DOHH2 (cell line): ENCODE measurements at regions not wholly inside any gene's neighbourhood (a gene's known extent, or its start where the extent isn't known, plus 50 kb on each side); places are given as distances from the start of the nearest gene placed in this dataset.
"Not testable (repeated sequence)": the region's sequence is repeated elsewhere in the genome, so short reads cannot be mapped to it uniquely, and the experiment has no call there.

ENCODE experiments used
- H3F3A ChIP-seq: fragments of 200-600 bp; sonication (generic), shearing (Covaris generic); 2 replicates; pipeline ENCODE4 v1.6.0; 2016; ENCODE audit warnings: antibody characterized with exemption, mild to moderate bottlenecking; ENCODE audit not compliant: control insufficient read depth, insufficient read depth
- H3K27ac ChIP-seq: fragments of 200-600 bp; sonication (generic); 2 replicates; pipeline ENCODE4 v1.5.1; 2014; ENCODE audit warnings: low read depth, mild to moderate bottlenecking, low read length, moderate library complexity
- H3K27me3 ChIP-seq: fragments of 200-600 bp; sonication (generic); 2 replicates; pipeline ENCODE4 v1.6.1; 2014; ENCODE audit warnings: mild to moderate bottlenecking, low read length, mixed read lengths; ENCODE audit not compliant: control insufficient read depth
- H3K36me3 ChIP-seq: fragments of 200-600 bp; sonication (generic); 2 replicates; pipeline ENCODE4 v1.6.1; 2014; ENCODE audit warnings: mild to moderate bottlenecking, low read length, moderate library complexity, mixed read lengths; ENCODE audit not compliant: control insufficient read depth
- H3K4me1 ChIP-seq: fragments of 200-600 bp; sonication (generic); 2 replicates; pipeline ENCODE4 v1.6.1; 2014; ENCODE audit warnings: mild to moderate bottlenecking, low read length, mixed read lengths; ENCODE audit not compliant: control insufficient read depth
- H3K4me2 ChIP-seq: fragments of 200-600 bp; sonication (generic); 2 replicates; pipeline ENCODE4 v1.6.0; 2014; ENCODE audit warnings: mild to moderate bottlenecking, low read length, moderate library complexity
- H3K4me3 ChIP-seq: fragments of 200-600 bp; sonication (generic); 2 replicates; pipeline ENCODE4 v1.5.1; 2014; ENCODE audit warnings: mild to moderate bottlenecking, low read length, mixed read lengths
- H3K79me2 ChIP-seq: fragments of 200-600 bp; sonication (generic); 2 replicates; pipeline ENCODE4 v1.6.1; 2014; ENCODE audit warnings: mild to moderate bottlenecking, low read length, mixed read lengths; ENCODE audit not compliant: control insufficient read depth
- H3K9me2 ChIP-seq: fragments of 200-600 bp; sonication (generic); replicated peaks from 2 replicates; pipeline ENCODE4 v1.6.1; 2014; ENCODE audit warnings: mild to moderate bottlenecking, low read length, mixed read lengths; ENCODE audit not compliant: control insufficient read depth
- H3K9me3 ChIP-seq: fragments of 200-600 bp; sonication (generic); 2 replicates; pipeline ENCODE4 v1.6.1; 2014; ENCODE audit warnings: antibody characterized with exemption, low read length, mixed read lengths; ENCODE audit not compliant: control insufficient read depth, insufficient read depth
- H4K20me1 ChIP-seq: fragments of 200-600 bp; sonication (generic); 2 replicates; pipeline ENCODE4 v1.6.0; 2014; ENCODE audit warnings: low read depth, mild to moderate bottlenecking, antibody characterized with exemption, low read length, moderate library complexity; ENCODE audit not compliant: control insufficient read depth, insufficient read depth

GRCh38 chr1:143805374-143805773 is 166.4 kb downstream of the FAM72C start:
- H3K9me2 ChIP-seq, H3K27ac ChIP-seq, H3K4me2 ChIP-seq, H3K4me1 ChIP-seq, H3F3A ChIP-seq, H3K27me3 ChIP-seq, H3K36me3 ChIP-seq, H3K9me3 ChIP-seq, H3K79me2 ChIP-seq, H4K20me1 ChIP-seq, H3K4me3 ChIP-seq: not testable (repeated sequence)

GRCh38 chr1:143804707-143805356 is 167.0 kb downstream of the FAM72C start:
- not testable (repeated sequence) for H3K36me3 ChIP-seq, H3K79me2 ChIP-seq, H4K20me1 ChIP-seq, H3K9me2 ChIP-seq, H3K4me1 ChIP-seq, H3K27ac ChIP-seq, H3K9me3 ChIP-seq, H3K27me3 ChIP-seq, H3F3A ChIP-seq
- H3K4me3 ChIP-seq: peak overlapping the region; percentile 77; the same call in 1 of the 2 replicates
- peak overlapping the region; percentile 46; the same call in 1 of the 2 replicates for H3K4me2 ChIP-seq

- H4K20me1 ChIP-seq, H3K27me3 ChIP-seq, H3K79me2 ChIP-seq, H3K9me2 ChIP-seq, H3K36me3 ChIP-seq, H3K4me1 ChIP-seq, H3K27ac ChIP-seq, H3F3A ChIP-seq, H3K9me3 ChIP-seq: not testable (repeated sequence)
- Histone ChIP-seq H3K4me3 (peak overlapping the region; percentile 77), H3K4me2 (peak overlapping the region; percentile 62)
These were observed 167.8 kb downstream of the FAM72C start for GRCh38 chr1:143803927-143804411.

GRCh38 chr1:143803095-143803494 is 168.7 kb downstream of the FAM72C start:
- not testable (repeated sequence) for H3K9me2 ChIP-seq, H3K4me3 ChIP-seq

GRCh38 chr1:143799568-143800187 is 172.1 kb downstream of the FAM72C start:
- H3K4me2 ChIP-seq, H3K4me3 ChIP-seq, H3K9me2 ChIP-seq, H3K79me2 ChIP-seq, H3K9me3 ChIP-seq, H3F3A ChIP-seq, H3K4me1 ChIP-seq, H3K27me3 ChIP-seq, H3K36me3 ChIP-seq, H4K20me1 ChIP-seq, H3K27ac ChIP-seq: not testable (repeated sequence)

More at GRCh38 chr1:143803095-143803494, 168.7 kb downstream of the FAM72C start:
- not testable (repeated sequence) for H3K27me3 ChIP-seq, H3F3A ChIP-seq, H3K36me3 ChIP-seq, H3K4me1 ChIP-seq, H3K79me2 ChIP-seq, H3K4me2 ChIP-seq, H4K20me1 ChIP-seq, H3K9me3 ChIP-seq, H3K27ac ChIP-seq

GRCh38 chr1:143796369-143796768 is 175.4 kb downstream of the FAM72C start:
- not testable (repeated sequence) for H3K4me3 ChIP-seq, H3K79me2 ChIP-seq, H3K27ac ChIP-seq, H3K4me2 ChIP-seq, H3K9me3 ChIP-seq, H4K20me1 ChIP-seq, H3K9me2 ChIP-seq, H3F3A ChIP-seq, H3K36me3 ChIP-seq, H3K27me3 ChIP-seq, H3K4me1 ChIP-seq

- H3K36me3 ChIP-seq, H3K9me3 ChIP-seq, H3K4me3 ChIP-seq, H3K79me2 ChIP-seq, H3F3A ChIP-seq, H3K27ac ChIP-seq, H4K20me1 ChIP-seq, H3K4me1 ChIP-seq, H3K27me3 ChIP-seq, H3K4me2 ChIP-seq, H3K9me2 ChIP-seq: not testable (repeated sequence)
These were observed 179.5 kb downstream of the FAM72C start for GRCh38 chr1:143792047-143792937.

GRCh38 chr1:143786381-143786780 is 185.4 kb downstream of the FAM72C start:
- H3F3A ChIP-seq, H3K4me1 ChIP-seq, H3K4me2 ChIP-seq, H3K9me2 ChIP-seq, H3K27ac ChIP-seq, H4K20me1 ChIP-seq, H3K4me3 ChIP-seq, H3K9me3 ChIP-seq, H3K79me2 ChIP-seq, H3K27me3 ChIP-seq, H3K36me3 ChIP-seq: not testable (repeated sequence)
